HG03196 (cell line): ENCODE measurements at regions not wholly inside any gene's neighbourhood (a gene's known extent, or its start where the extent isn't known, plus 50 kb on each side); places are given as distances from the start of the nearest gene placed in this dataset.
"Not testable (repeated sequence)": the region's sequence is repeated elsewhere in the genome, so short reads cannot be mapped to it uniquely, and the experiment has no call there.

Experiments
- ATAC-seq: cut with Tn5 transposase; IDR thresholded peaks from one replicate; pipeline ENCODE4 v1.9.1; 2021; ENCODE audit not compliant: unreplicated experiment

DNA sequence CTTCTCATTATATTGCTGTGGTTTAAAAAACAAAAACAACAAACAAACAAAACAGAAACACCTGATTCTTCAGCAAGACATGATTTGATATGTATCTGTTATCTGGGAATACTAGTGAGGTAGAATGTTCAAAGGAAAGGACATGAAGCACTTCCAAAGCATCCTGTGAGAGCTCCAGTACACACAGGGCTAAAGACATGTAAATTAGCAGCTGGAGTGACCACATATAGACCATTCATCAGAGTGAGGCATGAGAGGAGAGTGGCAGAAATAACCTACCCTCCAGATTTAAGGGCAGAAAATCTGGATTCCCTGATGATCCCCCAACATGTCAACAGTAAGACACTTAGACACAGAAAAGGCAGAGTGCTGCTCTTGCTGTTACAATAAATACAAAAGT lies 260.5 kb upstream of the CHRM3 start:
- ATAC-seq = no peak

DNA sequence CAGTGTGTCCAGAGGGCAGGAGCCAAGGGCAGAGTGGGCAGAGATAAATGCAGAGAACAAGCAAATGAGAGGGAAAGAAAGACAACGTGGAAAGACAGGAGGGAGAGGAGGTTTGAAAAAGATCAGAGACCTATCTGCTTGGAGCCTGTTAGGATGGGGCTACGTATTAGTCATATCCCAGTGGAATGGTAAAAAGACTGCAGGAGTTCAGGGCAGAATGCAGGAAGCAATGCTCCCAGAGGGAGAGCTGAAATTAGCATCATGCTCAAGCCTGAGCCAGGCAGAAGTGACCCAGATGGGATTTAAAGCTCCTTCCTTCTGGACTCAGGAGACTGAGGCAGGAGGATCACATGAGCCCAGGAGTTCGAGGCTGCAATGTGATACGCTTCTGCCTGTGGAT lies 261.3 kb upstream of the CHRM3 start:
- ATAC-seq = no peak

DNA sequence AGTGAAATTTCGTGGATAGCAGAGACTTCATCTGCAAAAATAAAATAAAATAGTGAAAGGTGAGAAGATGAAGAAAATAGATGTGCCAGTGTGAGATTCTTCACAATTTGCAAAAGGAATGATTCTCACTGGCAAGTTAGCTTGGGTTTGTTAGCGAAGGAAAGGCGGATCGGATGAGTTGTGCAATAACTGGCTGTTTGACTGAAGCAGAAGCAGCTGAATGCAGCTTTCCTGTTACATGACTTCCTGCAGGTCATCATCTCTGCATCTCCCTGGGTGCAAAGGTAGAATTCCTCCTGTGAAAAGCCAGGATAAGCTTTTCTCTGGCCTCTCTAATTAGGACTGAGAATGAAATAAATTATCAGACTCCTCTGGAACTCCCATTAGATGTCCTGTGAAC lies 263.1 kb upstream of the CHRM3 start:
- no peak for ATAC-seq

DNA sequence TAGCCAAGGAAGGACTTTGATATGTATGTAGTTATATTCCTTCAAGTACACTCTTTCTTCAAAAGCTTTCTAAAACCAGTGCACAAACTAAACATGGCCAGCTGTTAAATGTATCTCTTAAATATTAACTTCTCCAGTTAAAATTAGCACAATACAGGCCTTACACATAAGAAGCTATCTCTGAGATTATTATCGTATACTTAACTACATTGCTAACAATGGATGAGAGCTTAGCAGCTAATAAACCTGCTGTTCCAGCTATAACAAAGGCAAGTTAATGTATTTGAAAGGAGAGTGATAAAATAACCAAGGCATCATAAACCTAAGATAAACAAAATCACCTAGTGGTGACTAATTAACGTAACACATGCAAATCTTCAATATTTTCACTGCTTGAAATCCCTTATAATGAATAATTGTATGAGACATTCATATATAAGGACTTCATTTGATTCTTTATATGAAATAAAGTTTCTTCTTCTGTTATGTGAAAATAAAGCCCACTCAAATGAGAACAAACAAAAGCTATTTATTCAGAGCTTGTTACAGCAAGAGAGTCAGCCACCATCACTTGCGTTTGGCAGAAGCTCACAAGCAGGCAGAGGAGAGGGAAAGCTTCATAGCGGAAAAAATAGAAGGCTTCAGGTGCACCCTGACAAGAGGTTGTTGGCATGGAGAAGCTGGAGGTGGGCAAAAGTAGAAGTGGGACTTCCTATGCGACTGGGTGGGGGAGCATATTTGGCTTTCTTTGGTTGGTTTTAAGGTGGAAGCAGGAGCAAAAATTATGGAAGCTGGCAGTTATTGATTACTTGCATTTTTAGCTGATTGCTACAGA lies 274.1 kb upstream of the CHRM3 start:
- no peak for ATAC-seq

DNA sequence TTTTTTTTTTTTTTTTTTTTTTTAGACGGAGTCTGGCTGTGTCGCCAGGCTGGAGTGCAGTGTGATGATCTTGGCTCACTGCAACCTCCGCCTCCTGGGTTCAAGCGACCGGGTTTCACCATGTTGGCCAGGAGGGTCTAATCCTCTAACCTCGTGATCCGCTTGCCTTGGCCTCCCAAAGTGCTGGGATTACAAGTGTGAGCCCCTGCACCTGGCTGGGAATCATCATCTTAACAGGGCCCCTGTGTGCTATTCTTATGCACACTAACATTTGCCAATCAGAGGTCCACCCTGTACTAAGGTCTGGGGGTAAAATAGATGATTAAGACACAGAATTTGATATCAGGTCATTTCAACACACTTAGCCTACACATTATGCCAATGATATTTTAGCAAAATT lies 278.7 kb upstream of the CHRM3 start:
- ATAC-seq = no peak

DNA sequence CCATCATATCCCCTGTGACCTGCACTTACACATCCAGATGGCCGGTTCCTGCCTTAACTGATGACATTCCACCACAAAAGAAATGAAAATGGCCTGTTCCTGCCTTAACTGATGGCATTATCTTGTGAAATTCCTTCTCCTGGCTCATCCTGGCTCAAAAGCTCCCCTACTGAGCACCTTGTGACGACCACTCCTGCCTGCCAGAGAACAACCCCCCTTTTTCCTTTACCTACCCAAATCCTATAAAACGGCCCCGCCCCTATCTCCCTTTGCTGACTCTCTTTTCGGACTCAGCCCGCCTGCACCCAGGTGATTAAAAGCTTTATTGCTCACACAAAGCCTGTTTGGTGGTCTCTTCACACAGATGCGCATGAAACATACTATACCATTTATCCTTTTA lies 279.7 kb upstream of the CHRM3 start:
- not testable (repeated sequence) for ATAC-seq

DNA sequence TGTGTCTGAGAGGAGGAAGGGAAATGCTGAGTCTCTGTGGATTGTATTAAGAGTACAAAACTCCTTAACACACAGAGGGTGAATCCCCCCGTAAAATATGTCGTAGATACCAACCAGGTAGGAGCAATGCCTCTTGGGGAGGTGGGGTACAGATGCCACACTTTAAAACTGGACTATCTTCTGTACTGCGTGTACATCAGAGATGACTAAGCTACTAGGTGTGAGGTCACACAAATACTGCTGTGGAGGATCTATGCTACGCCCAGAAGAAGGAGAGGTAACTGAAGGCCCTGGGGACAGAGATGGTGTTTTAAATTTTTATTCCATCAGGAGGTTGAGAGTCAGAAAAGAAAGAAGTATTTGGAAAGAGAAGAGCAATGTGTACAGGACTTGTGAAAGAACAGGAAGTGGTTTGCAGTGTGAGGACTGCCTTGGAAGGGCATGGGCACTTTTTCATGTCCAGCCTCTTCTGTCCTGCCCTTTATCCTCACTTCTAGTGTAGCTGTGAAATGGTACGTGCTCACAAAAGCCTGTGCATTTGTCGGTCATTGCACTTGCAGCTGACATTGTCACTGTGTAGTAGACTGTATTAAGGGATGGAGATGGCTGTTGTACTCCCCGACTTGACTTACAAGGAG lies 287.8 kb upstream of the CHRM3 start:
- no peak for ATAC-seq

DNA sequence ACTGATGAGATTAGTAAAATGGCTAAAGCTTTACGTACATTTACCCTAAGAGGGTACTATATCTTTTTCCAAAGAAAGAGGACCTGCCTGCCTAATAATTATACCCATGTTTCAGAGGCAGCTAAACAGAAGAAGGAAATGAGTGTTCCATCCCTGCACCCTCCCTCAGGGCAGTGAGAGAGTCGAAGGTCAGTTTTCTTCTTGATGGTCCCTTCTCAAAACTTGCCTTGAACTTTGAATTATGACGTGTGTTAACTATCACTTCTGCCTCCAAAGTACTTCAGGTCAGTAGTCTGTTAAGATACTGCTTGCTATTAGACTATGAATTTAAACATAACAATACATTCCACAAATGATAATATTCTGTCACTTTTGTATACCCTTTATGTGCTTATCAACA lies 294.8 kb upstream of the CHRM3 start:
- ATAC-seq = no peak

DNA sequence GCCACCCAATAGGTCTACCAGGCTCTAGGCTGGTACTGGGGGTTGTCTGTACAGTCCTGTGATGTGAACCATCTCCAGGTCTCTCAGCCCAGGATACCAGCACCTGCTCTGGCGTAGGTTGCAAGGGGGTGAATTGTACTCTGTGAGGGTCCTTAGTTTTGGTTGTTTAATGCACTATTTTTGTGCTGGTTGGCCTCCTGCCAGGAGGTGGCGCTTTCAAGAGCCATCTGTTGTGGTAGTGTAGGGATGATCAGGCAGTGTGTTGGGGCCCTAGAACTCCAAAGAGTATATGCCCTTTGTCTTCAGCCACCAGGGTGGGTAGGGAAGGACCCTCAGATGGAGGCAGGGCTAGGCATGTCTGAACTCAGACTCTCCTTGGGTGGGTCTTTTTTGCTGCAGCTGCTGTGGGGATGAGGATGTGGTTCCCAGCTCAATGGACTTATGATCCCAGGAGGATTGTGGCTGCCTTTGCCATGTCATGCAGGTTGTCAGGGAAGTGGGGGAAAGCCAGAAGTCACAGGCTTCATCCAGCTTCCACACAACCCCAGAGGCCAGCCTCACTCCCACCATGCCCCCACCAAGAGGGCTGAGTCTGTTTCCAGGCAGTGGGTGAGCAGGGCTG lies 301.8 kb upstream of the CHRM3 start:
- ATAC-seq = no peak

DNA sequence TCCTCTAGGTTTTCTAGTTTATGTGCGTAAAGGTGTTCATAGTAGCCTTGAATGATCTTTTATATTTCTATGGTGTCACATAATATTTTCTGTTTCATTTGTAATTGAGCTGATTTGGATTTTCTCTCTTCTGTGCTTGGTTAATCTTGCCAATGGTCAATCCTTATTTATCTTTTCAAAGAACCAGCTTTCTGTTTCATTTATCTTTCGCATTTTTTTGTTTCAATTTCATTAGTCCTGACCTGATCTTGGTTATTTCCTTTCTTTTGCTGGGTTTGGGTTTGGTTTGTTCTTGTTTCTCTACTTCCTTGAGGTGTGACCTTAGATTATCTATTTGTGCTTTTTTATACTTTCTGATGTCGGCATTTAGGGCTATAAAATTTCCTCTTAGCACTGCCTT lies 304.4 kb upstream of the CHRM3 start:
- ATAC-seq = not testable (repeated sequence)

DNA sequence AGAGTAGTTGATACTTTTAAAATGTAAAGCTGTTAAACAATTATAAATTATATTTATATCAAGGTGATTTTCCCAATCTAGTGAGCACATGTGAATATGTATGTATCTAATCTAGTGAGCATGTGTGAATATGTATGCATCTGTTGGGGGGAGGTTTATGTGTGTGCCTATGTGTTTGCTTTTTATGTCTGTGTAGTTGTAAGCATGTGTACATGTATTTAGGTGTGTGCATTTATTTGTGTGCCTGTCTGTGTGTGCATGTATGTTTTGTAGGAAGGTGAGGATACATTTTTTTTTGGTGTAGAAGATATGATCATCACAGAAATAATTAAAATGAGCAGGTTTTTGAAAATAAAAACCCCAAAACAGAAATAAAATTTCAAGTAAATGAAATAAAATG lies 318.9 kb upstream of the CHRM3 start:
- ATAC-seq = no peak

DNA sequence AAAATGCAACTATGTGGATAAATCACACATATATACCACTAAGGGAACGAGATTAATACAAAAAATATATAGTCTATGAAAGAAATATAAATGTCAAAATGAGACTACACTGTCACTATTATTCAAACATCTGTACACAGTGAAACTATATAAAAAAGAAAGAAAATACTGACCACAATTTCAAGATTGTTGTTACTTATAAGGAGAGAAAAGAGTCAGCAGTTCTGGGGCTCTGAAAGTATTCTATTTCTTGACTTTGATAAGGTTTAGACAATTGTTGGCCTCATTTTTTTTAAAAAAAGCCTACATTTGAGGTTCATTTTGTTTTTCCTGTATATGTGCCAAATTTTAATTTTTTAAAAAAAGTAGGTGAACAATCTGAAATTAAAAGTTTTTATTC lies 319.3 kb upstream of the CHRM3 start:
- ATAC-seq = no peak

DNA sequence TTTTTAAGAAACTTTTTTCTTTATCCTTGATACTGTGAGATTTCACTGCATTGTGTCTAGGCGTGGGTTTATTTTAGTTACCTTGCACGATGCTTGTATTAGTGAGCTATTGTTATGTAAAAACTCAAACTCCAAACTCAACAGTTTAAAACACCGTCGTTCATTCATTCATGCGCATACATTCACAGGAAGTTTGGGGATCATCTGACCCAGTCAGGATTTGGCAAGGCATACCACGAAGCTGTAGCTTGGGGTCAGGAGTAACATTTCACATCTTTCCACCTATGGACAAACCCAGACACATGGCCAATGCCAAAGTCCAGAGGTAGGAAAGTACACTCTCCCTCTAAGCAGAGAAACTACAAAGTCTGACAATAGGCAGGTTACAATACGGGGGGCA lies 324.6 kb upstream of the CHRM3 start:
- no peak for ATAC-seq

DNA sequence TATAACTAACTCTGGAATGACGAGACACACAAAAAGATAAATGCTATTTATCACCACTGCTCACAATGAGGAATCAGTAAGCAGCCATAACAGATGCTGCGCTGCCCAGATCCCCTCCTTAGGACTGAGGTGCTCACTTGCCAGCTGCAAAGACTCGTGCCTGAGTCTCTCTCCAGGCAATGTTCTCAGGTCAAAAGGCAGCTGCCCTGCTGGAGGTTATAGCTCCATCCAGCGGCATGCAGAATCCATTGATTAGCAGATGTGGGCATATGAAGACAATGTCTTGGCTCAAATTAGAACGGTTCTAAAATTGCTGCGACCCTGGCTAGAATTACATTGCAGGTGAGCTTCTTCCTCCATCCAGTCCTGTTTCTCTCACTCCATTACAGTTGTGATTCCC lies 328.2 kb upstream of the CHRM3 start:
- no peak for ATAC-seq

DNA sequence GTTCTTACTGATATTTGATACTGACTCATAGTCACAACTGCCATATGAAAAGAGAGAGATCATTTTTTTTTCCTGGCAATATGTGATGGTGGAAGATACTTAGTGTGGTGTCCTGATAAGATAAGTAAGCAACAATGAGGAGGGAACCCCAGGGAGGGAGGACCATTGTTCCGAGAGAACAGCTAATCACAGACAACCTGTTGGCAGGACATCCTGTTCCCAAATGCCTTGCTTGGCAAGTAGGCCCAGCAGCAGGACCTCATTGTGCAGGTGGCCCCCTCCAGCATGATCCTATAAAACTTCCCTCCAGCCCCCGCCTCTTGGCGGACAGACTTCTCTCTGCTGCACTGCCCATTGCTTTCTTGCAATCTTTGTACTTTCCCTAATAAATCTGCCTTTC lies 329.4 kb upstream of the CHRM3 start:
- no peak for ATAC-seq

DNA sequence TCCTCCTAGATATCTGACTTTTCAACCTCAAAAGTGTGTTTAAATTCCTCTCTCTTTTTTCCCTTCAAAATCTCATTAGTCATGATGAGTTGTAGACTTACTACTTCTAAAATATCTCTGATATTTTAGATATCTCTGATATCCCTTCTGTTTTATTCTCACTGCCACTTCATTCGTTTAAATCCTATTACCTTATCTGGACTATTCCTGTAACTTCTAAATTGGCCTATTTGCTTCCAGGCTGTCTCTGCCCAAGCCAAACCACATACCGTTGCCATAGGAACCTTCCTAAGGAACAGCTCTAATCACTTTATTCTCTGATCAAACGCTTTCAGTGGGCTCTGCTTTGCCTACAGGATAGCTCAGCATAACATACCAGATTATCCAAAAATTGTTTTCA lies 333.1 kb upstream of the CHRM3 start:
- ATAC-seq = no peak

DNA sequence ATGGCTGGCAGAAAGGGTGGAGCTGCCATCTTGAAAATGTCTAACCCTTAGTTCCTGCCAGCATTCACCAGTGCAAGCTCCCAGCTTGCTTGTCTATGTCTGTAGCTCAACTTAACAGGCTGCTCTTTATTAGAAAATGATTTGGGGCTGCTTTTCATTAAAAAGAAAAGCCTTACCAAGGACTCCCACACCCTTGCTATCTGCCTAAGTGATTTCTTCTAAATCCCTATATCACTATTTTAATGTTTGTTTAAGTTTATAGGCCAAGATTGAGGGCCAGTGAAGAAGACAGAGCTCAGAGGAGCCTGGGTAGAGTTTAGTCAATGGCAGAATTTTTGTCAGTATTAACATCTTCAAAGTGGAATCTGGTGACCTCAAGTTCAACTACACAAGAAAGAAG lies 336.8 kb upstream of the CHRM3 start:
- no peak for ATAC-seq

DNA sequence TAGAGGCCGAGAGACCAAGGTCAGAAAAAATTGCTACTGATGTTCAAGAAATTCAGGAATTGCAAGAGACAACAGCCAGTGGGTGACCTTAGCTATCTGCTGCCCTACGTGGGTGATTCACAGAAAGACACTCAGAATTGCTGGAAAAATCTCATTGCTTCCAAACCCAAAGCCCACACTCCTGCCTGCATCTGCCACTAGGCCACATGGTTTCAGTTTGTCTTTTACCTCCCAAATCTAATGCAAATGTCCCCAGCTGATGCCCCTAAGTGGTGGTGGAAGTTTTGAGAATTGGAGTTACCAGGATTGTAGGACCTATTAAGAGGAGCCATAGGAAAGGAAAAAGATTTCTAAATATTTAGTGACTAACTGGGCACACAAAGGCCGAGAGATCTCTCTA lies 341.5 kb upstream of the CHRM3 start:
- ATAC-seq = no peak

DNA sequence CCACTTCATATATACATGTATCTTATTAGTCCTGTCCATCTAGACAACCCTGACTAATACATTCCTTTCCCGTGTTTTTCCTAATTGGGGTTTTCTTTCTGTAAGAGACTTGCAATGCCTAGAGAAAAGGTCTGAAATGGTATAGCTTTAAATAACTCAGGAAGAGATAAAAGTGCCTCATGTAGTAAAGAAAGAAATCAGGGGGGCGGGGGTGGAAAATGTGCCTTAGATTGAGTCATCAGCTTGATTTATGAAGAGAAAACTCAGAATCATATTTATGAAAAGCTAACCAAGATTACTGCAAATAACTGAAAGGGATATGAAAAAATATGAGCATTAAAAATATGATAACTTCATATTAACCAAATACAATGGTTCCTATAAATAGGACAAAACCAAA lies 345.8 kb upstream of the CHRM3 start:
- ATAC-seq = no peak

DNA sequence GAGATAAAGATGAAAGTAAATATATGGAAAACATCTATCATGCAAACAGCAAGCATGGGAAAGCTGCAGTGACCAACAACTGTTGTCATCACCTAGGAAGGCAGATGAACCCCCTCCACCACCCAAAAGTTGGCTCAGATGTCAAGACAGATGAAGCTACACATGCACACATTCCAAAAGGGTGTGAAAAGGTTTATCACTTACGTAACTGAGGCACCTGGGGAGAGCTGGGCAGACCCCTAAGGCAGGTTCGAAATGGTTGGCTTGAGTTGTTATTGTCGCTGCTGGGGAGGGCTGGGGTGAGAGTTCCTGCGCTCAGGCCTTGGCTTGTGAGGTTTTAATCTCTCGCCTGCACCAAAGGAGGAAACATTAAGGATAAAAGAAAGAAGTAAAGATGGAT lies 355.1 kb upstream of the CHRM3 start:
- no peak for ATAC-seq

DNA sequence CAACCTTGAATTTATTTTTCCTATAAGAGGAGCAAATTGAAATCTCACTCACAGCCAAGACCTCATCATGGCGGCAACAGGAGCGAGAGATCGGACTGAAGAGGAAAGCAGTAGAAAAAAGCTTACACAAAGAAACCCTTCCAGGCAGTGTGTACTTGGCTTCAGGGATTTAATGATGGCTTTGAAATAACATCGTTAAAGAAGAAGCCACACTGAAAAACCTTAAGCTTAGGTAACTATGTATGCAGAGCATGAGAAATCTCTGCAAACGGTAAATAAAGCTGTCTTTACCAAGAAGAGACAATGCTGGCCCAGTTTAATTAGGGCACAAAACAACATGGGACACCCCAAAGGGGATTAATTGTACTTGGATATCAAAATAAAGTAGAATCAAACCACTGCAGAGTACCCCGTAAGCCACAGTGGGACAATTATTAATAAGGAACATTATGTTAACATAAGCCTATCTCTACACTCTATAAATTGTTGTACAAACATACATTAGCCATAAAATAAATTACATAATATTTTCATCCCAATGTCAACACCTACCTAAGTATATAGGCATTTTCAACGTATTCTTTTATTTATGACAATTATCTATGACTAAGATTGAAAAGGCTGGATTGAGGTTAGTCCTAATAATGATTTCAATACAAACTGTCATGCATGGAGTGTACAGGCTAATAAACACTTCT lies 360.2 kb upstream of the CHRM3 start:
- ATAC-seq = no peak

DNA sequence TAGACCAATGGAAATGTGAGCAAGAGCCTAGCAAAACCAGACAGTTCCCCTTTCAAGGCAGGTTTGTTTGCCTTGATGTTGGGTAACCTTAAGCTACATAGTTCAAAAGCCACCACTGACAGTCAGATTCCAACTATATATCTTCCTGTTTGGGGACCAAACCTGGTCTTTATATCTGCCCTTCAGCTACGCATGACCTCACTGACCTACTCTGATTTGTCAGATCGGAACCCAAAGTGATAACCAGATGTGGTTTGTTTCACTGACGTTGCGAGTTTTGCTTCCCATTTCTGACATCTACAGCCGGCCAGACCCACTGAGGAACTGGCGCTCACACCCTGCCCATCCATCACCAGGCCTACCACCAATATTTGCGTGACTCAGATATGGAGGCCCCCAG lies 361.1 kb upstream of the CHRM3 start:
- no peak for ATAC-seq
